ENCODE measurements at regions not wholly inside any gene's neighbourhood (a gene's known extent, or its start where the extent isn't known, plus 50 kb on each side); places are given as distances from the start of the nearest gene placed in this dataset.

DNA sequence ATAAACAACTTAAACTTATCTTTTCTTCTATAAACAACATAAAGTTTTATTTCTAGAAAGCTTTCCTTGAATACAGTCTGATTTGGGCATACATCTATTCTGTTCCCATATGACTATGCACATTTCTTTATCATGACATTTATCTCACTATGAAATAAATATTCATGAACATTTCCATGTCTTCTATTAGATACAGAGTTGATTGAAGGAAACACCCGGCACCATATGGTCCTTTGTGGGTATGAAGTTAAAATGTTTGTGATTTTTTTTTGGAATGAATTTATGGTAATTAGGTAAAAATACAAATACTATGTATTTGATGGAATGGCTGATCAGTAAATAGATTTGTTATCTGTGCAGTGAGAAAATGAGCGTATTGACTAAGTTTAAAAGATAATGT is 1209.8 kb upstream of the ACO1 start:
- no peak for TF ChIP-seq CTCF (IDR thresholded peaks at IDR 0.05)

DNA sequence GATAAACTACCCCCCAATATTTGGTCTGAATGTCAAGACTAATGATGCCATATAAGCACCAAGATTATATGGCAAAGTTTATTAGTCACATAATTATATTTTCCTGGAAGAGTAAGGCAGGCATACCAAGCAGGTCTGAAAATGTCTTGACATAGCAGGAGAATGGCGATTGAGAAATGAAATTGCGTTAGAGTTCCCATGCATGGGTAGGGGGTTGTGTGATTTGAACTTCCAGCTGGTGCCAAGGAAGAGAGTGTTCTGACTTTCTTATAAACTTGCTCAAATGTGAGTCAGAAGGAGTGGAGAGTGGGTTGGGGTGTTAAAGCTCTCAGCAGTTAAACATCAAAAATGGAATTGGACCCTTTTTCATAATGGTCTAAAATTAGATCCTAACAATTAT is 1200.6 kb upstream of the ACO1 start:
- TF ChIP-seq CTCF (IDR thresholded peaks at IDR 0.05) = no peak

- no peak for TF ChIP-seq CTCF (IDR thresholded peaks at IDR 0.05)
Observed at GRCh38 chr9:31185831-31186230, 1198.6 kb upstream of the ACO1 start.

- TF ChIP-seq CTCF (IDR thresholded peaks at IDR 0.05) = no peak
Observed at GRCh38 chr9:31188496-31188895, 1195.9 kb upstream of the ACO1 start.

DNA sequence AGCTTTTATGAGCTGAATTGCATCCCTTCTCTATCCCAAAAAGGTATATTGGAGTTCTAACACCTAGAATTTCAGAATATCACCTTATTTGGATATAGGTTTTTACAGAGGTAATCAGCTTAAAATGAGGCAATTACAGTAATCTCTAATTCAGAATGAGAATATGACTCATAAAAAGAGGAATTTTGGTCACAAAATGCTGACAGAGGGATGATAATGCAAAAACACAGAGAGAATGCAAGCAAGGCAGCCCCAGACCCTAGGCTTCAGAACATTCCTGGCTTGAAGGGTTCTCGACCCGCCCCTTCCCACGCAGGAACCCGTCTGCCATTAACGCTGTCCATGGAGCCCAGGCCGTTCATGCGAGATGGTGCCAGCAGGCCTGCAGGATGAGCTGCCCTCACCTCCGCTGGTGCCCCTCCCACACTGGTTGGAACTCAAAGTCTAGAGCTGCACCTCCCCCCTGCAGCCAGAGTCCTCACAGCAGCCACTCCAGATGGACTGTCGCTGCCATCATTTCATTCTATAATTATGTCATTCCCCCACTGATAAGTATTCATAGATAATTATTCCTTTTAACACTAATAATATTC is 1173.4 kb upstream of the ACO1 start:
- TF ChIP-seq CTCF (IDR thresholded peaks at IDR 0.05) = no peak

GRCh38 chr9:31232485-31232884 is 1152.0 kb upstream of the ACO1 start:
- TF ChIP-seq CTCF (IDR thresholded peaks at IDR 0.05) = no peak

DNA sequence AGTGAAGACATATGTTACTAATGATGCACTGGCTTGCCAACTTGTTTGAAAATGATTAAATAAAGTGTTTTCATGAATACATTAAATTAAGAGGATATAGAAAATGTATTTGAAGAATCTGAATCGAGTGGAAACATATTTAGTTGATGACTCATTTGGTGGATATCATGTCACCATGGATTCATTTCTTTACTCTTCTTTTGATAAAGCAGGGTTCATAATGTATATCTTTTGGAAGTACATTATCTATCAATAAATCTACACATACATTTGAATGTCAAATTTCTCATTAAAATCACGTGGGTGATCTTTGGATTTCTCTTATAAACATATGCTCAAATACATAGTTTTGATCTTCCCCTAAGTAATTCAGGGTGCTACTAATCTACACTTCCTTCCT is 1148.1 kb upstream of the ACO1 start:
- TF ChIP-seq CTCF (IDR thresholded peaks at IDR 0.05) = no peak

- no peak for TF ChIP-seq CTCF (IDR thresholded peaks at IDR 0.05)
Observed at GRCh38 chr9:31243386-31243785, 1141.1 kb upstream of the ACO1 start.
